ENCODE measurements at regions not wholly inside any gene's neighbourhood (a gene's known extent, or its start where the extent isn't known, plus 50 kb on each side); places are given as distances from the start of the nearest gene placed in this dataset.

GRCh38 chr4:154958121-154958520 lies 177.0 kb downstream of the RBM46 start:
- Histone ChIP-seq H3K27ac (peak overlapping the region in 1 of 10 donors; percentile 47), H3K4me1 (peaks cover 3 to 14% (median 5%) of the 10 kb centered on the region in 9 donors), H3K4me3 (no peak overlapping the region), H3K9me3 (no peaks in the 10 kb centered on the region), H3K36me3 (no peaks in the 10 kb centered on the region), H3K27me3 (no peaks in the 10 kb centered on the region)
- intact Hi-C loops (cut with DNase I), result no loop called here
- no peak for TF ChIP-seq CTCF (IDR thresholded peaks at IDR 0.05)
- no peak for DNase-seq
- no peak for ATAC-seq

- Histone ChIP-seq H3K4me3 (no peak overlapping the region), H3K27me3 (no peaks in the 10 kb centered on the region), H3K9me3 (peaks cover 0 to 1% (median 0%) of the 10 kb centered on the region in 11 donors), H3K27ac (peak overlapping the region in 3 of 10 donors; percentile 7 to 47 (median 10)), H3K36me3 (no peaks in the 10 kb centered on the region), H3K4me1 (peaks cover 3 to 14% (median 5%) of the 10 kb centered on the region in 9 donors)
- ATAC-seq (peak in 7 of 8 donors; percentile 38 to 91 (median 63)), DNase-seq (peak; percentile 62 to 72)
- 7 to 15% methylated on average over 2 of the region's 2 CpGs for WGBS, 2 donors
- TF ChIP-seq CTCF (IDR thresholded peaks at IDR 0.05), result no peak
- intact Hi-C loops (cut with DNase I), result no loop called here
Observed at GRCh38 chr4:154958621-154959358, 177.7 kb downstream of the RBM46 start.

- Histone ChIP-seq H3K27me3 (no peaks in the 10 kb centered on the region), H3K9me3 (peaks cover 0 to 5% (median 0%) of the 10 kb centered on the region in 11 donors), H3K4me1 (peaks cover 3 to 14% (median 5%) of the 10 kb centered on the region in 9 donors), H3K4me3 (no peak overlapping the region), H3K36me3 (no peaks in the 10 kb centered on the region), H3K27ac (no peak overlapping the region)
- ATAC-seq (no peak), DNase-seq (no peak)
- WGBS, 2 donors, result 91 to 93% methylated on average over 2 of the region's 2 CpGs
- intact Hi-C loops (cut with DNase I), result no loop called here
- TF ChIP-seq CTCF (IDR thresholded peaks at IDR 0.05), result no peak
Observed at GRCh38 chr4:154959756-154960155, 178.7 kb downstream of the RBM46 start.

- H3K36me3 ChIP-seq, result no peaks in the 10 kb centered on the region
- ATAC-seq (no peak), DNase-seq (no peak)
- intact Hi-C loops (cut with DNase I), result no loop called here
- peaks cover 3 to 14% (median 5%) of the 10 kb centered on the region in 9 donors for H3K4me1 ChIP-seq
- 85 to 86% methylated on average over 4 of the region's 4 CpGs for WGBS, 2 donors
- no peak for TF ChIP-seq CTCF (IDR thresholded peaks at IDR 0.05)
- H3K4me3 ChIP-seq, result no peak overlapping the region
- no peaks in the 10 kb centered on the region for H3K27me3 ChIP-seq
- H3K27ac ChIP-seq, result no peak overlapping the region
- H3K9me3 ChIP-seq, result peaks cover 0 to 5% (median 0%) of the 10 kb centered on the region in 11 donors
Observed at GRCh38 chr4:154960476-154960875, 179.4 kb downstream of the RBM46 start.
